HG02938 (cell line): ENCODE measurements at regions not wholly inside any gene's neighbourhood (a gene's known extent, or its start where the extent isn't known, plus 50 kb on each side); places are given as distances from the start of the nearest gene placed in this dataset.

Experiments
- ATAC-seq: cut with Tn5 transposase; IDR thresholded peaks from one replicate; pipeline ENCODE4 v1.9.1; 2021; ENCODE audit warnings: mild to moderate bottlenecking, moderate library complexity; ENCODE audit not compliant: unreplicated experiment

DNA sequence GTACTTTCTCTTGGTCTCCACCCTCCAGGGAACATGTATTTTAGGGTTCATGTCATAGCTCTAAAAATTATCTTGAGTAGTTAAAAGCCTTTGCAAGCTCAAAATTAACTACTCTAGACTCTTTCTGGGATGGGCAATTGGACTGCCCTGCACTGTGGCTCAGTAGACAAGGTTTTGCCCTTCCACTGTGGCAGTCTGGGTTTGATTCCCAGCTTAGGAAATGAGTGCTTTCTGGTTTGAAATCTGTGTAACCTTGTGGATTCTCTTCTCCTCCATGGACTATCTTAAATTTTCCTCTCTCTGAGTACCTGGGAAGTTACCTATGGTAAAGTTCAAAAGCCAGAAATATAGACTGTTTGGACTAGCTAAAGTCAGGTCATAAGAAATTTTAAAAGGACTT lies 94.6 kb upstream of the UST start:
- ATAC-seq, result no peak

DNA sequence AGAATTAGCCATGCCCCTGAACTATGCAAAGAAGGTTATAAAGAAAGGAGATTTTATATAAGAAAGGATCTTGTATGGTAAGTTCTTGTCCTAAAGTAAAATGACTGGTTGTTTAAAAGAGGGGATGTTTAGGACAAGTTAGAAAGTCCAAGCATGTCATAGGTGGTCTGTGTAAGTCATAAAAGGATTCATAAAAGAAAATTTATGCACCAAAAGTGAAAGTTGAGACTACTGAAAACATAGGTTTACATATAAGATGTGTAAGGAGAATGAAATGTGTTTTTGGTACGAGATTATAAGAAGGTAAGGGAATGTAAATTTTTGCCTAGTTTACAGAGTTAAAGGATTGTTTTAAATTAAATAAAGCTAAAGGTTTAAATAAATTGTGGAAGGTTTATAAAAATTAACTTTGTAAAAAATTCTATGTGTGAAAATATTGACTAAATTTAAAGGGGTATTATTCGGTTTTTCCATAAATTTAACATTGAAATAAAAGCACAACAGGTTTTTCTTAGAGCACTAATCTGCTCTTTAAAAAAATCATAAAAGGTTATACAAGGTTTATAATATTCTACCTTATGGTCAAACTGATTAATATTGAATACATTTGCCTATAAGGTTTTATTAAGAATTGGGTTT lies 93.6 kb upstream of the UST start:
- no peak for ATAC-seq

DNA sequence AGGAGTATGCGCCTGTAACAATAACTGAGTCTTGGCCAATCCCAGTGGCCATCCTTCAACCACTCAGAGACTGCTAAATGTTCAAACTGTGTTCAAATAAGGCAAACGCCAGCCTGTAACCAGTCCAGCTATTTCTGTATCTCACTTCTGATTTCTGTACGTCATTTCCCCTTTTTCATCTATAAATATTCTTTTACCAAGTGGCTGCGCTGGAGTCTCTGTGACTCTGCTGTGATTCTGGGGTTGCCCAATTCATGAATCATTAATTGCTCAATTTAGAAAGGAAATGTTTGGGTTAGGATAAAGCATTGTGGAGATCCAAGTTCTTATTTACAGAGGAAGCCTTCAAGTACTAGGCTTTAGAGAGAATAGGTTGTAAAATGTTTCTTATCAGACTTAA lies 89.8 kb upstream of the UST start:
- no peak for ATAC-seq

DNA sequence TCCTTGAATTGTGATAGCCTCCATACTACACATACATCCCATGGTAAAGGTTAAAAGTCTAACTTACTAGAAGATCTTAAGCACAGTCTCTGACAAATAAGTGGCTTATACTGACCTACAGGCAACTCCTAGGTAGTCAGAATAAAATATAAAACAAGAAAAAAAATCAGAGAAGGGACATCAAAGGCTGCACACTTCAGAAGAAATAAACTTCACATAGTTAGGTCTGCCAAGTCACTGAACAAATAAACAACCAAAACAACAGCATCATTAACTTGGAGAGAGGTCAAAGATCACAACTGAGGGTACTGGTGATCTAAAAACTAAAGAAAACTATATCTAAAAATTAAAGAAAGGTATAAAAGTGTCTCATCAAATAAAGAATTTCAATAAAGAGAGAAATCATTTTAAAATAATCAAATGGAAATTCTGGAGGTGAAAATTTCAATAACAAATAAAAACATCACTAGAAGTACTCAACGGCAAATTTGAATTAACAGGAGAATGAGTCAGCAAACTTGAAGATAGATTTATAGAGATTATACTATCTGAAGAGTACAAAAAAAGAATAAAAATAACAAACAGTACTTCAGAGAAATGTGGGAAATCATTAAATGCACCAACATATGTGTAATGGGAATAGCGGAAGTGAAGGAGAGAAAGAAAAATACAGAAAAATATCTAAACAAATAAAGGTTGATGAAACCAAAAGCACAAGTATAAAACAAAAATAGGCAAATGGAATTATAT lies 88.0 kb upstream of the UST start:
- no peak for ATAC-seq

DNA sequence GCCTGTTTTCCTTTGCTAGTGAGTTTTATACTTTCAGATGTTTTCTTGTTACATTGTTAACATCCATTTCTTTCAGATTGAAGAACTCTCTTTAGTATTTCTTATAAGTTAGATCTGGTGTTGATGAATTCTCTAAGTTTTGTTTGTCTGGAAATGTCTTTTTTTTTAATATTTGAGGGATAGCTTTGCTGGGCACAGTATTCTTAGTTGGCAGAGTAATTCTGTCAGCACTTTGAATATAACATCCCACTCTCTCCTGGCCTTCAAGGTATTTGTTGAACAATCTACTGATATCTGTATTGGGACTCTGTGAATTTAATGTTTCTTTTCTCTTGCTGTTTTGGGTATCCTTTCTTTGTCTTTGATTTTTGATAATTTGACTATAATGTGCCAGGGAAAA lies 79.4 kb upstream of the UST start:
- no peak for ATAC-seq

DNA sequence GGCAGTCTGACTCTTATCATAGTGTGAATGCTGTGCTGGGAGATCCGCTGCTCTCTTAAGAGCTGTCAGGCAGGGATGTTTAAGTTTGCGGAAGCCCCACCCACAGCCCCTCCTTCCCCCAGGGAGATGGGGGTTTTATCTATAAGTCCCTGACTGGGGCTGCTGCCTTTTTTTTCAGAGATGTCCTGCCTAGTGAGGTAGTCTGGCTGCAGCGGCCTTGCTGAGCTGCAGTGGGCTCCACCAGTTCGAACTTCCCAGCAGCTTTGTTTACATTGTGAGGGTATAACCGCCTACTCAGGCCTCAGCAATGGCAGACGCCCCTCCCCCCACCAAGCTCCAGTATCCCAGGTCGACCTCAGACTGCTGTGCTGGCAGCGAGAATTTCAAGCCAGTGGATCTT lies 75.7 kb upstream of the UST start:
- no peak for ATAC-seq

DNA sequence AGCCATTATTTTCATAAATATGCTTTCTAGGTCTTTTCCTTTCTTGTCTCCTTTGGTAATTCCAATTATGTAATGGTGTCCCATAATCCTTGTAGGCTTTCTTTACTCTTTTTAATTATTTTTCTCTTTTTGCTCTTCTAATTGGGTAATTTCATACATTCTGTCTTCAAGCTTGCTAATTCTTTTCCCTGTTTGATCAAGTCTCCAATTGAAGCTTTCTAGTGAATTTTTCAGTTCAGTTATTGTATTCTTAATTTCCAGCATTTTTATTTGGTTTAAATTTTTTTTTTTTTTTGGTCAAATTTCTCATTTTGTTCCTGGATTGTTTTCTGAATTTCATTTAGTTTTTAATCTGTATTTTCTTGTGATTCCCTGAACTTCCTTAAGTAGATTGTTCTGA lies 74.9 kb upstream of the UST start:
- ATAC-seq, result no peak

DNA sequence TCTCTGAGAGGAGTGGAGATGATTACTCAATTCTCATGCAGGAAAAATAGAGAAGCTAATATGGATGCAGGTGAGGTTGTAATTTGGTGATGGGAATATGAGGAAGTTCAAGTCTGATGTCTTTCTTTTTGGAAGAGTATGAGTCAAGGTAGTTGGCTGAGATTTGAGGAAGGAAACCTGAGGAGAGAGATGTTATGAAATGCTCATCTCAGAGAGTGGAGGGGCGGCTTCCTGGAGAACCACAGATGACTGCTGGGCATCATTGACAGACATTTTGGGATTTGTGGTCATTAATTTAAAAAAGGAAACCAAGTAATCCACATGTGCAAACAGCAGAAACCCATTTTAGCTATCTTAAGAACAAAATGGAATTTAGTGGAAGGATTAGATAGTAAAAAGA lies 72.5 kb upstream of the UST start:
- no peak for ATAC-seq

DNA sequence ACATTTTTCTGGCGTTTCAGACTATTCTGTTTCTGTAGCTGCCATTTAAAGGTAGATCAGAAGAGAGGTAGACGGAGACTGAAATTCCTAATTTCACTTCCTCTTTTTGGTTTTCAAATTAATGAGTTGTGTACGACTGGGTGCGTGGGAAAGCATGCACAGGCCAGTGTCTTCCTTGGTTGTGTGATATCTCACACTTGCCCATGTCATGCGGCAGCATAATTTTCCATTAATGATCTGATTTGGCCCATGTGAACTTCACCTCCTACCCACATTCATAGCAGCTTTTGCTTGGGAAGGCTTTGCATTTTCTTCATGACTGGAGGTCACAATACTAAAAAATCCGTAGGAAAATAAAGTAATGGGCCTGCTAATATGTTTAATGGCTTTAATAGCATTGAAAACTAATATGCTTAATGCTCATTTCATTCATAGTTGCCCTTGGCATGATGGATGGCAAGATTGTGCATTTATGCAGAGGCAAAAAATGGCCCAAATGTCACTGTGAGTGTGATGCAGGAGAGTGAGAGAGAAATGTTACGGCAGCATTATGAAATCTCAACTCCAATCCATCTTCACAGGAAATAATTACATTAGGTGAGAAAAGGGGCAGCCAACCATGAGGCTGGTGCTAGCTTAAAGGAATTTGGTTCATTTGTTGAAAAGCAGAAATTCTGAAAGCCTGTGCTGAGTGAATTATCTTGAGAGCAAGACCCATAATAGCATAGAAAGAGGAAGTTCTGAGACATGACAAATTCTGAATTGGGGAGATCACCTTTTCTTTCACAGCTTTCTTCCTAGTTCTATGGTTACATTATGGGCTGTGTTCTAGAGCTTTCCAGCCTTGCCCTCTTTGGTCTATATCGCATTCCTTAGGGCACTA lies 69.0 kb upstream of the UST start:
- ATAC-seq, result peak; percentile 88

DNA sequence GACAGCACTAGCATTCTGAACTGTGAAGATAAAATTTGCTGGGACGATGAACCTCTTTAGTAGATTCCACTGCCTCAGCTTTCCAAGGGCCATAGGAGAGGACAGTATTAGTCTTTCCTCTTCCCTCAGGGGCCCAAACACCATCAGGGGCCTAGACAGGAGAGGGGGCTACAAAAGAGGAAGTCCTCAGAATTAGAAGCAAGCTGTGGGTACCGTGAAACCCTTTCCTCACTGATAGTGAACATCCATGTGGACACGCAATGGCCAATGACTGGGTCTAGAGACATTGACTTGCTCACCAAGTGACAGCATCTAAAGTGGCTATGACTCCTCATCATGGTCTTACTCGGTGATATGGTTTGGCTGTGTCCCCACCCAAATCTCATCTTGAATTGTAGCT lies 68.1 kb upstream of the UST start:
- ATAC-seq, result no peak

DNA sequence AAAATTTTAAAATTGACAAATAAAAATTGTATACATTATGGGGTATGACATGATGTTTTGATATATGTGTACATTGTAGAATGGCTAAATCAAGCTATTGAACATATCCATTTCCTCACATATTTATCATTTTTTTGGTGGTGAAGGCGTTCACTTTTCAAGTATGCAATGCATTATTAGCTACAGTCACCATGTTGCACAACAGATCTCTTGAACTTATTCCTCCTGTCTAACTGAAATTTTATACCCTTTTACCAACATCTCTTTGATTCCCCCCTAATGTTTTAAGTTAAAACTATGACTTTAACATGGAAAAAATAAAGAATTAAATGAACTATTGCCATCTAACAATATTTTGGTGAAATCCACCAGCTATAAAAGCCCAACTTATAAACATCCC lies 65.2 kb upstream of the UST start:
- no peak for ATAC-seq

DNA sequence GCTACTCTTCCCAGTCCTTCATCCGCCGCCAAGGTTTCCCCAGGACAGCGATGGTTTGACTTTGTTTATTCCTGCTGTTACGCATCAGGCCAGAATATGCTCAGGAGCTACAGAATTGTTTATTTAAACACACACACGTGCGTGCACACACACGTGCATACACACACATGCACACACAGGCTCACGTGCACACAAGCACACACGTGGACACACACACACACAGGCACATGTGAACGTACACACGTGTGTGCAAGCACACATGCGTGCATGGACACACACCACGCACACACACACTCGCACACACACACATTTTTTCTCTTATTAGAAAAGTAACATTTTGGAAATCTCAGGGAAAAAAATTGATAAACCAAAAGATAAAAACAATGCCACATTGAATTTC lies 64.6 kb upstream of the UST start:
- no peak for ATAC-seq

DNA sequence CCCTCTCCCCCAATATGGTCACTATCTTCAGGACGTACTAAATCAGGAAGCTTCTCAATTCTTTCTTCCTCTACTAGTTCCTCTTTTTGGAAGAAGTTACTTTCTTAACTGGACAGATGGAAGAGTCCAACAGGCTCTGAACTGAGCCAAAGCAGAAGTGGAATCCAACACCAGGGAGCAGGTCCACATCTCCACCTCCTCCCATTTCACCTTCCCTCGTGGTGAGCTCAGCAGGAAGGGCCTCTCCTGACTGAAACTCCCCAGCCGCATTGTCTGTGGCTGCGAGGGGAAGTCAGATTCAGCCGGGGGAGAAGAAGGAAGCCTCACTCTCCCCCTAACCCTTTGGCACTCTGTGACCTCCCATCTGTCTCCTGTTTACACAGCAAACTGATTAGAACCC lies 63.8 kb upstream of the UST start:
- ATAC-seq, result no peak

DNA sequence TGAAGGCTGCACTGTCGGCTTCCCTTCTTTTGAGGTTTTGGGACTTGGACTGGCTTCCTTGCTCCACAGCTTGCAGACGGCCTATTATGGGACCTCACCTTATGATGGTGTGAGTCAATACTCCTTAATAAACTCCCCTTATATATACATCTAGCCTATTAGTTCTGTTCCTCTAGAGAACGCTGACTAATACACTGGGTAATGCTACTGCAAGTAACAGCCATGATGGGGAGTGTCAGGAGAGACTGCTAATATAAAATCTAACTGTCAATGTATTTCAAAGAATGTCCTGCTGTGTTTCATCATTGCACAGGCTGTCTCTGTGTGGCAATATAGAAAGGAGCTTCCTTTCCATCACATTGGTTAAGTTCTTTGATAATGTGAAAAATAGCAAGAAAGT lies 57.7 kb upstream of the UST start:
- ATAC-seq, result no peak

DNA sequence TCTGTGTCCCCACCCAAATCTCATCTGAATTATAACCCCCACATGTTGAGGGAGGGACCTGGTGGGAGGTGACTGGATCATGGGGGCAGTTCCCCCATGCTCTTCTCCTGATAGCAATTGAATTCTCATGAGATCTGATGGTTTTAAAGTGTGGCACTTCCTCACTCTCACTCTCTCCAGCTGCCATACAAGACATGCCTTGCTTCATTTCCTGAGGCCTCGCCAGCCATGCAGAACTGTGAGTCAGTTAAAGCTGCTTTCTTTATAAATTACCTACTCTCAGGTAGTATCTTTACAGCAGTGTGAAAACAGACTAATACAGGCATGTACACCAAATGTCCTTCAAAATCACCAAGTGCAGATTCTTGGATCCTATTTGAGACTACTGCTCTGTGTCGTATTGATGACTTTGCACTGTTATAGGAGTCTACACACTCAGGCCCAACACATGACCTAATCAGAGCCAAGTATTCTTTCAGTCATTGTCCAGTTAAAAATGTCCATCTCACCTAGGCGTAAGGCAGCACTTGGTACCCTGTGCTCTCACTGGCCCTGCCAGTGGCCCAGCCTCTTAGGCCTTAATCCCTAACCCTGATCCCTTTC lies 52.8 kb upstream of the UST start:
- ATAC-seq, result peak; percentile 54
